ENCODE measurements at regions not wholly inside any gene's neighbourhood (a gene's known extent, or its start where the extent isn't known, plus 50 kb on each side); places are given as distances from the start of the nearest gene placed in this dataset.

DNA sequence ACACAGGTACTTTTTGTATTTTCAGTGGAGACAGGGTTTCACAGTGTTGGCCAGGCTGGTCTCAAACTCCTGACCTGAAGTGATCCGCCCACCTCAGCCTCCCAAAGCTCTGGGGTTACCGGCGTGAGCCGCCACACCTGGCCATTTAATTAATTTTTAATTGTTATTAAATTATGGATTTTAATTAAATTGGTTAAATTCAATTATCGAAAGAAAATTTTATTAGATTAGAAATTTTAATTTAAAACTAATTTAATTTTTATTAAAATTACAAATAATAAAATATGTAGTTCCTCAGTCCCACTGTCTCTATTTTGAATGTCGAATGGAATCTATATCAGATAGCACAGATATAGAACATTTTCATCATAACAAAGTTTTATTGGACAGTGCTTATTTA, 416.5 kb downstream of the GABRG2 start:
- no peaks in the 10 kb centered on the region for H3K9me3 ChIP-seq
- H3K4me3 ChIP-seq (ENCODE audit: low read depth in 1 of 2, low read length in 1 of 2) = no peak overlapping the region
- H3K27ac ChIP-seq = no peak overlapping the region
- H3K4me1 ChIP-seq (ENCODE audit: control insufficient read depth in 1 of 2, insufficient read depth in 1 of 2, low read depth in 1 of 2, low read length in 1 of 2) = no peaks in the 10 kb centered on the region
- no peaks in the 10 kb centered on the region for H3K27me3 ChIP-seq
- TF ChIP-seq, protein P1, sequence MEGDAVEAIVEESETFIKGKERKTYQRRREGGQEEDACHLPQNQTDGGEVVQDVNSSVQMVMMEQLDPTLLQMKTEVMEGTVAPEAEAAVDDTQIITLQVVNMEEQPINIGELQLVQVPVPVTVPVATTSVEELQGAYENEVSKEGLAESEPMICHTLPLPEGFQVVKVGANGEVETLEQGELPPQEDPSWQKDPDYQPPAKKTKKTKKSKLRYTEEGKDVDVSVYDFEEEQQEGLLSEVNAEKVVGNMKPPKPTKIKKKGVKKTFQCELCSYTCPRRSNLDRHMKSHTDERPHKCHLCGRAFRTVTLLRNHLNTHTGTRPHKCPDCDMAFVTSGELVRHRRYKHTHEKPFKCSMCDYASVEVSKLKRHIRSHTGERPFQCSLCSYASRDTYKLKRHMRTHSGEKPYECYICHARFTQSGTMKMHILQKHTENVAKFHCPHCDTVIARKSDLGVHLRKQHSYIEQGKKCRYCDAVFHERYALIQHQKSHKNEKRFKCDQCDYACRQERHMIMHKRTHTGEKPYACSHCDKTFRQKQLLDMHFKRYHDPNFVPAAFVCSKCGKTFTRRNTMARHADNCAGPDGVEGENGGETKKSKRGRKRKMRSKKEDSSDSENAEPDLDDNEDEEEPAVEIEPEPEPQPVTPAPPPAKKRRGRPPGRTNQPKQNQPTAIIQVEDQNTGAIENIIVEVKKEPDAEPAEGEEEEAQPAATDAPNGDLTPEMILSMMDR (IDR thresholded peaks at IDR 0.05) = no peak
- H3K36me3 ChIP-seq = no peaks in the 10 kb centered on the region

DNA sequence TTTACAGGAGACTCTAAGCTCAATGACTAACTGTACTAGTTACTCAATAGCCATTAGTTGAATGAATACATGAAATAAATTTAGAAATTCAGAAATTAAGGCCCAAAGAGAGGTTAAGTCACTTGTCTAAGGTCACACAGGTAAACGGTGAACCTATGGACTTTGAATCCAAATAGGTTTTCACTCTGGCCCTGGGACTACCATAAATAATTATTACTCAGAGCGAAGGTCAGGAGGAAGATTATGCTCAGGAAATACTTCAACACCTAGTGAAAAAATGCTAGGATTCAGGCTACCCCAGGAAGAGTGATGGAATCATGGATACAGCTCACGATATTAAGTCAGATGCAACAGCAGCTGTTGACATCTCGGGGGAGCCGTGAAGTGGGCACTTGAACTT, 417.4 kb downstream of the GABRG2 start:
- Histone ChIP-seq H3K4me3 (ENCODE audit: low read depth in 1 of 2, low read length in 1 of 2) (no peak overlapping the region), H3K27me3 (no peaks in the 10 kb centered on the region), H3K4me1 (ENCODE audit: control insufficient read depth in 1 of 2, insufficient read depth in 1 of 2, low read depth in 1 of 2, low read length in 1 of 2) (no peaks in the 10 kb centered on the region), H3K9me3 (no peaks in the 10 kb centered on the region), H3K27ac (no peak overlapping the region), H3K36me3 (no peaks in the 10 kb centered on the region)
- TF ChIP-seq, protein P1 (IDR thresholded peaks at IDR 0.05) = no peak

DNA sequence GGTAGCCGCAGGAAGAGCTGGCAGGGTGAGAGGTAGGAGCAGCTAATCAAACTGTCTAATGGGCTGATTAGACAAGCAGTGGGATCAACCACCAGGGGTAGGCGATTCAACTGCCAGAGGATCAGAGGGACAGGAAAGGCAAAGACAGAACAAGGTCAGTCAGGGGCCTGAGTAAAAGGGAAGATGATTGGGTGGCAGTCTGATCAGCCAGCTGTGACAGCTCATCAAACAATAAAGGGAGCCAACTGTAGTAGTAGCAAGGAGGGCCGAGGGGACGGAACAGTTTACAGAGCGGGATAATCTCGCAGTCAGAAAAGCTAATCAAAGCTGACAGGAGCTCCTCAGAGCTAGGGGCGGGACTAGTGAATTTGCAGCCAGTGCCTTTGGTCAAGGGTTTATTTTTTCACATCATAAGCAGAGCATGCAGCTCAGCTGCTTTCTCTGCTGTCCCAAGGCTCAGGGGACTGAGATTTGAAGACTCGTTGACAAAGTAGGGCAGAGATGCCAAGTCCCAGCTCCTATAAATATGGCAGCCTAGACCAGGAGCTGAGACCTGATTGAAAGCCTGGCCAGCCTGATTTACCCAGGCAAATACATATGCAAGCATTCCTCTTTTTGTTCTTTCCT, 418.2 kb downstream of the GABRG2 start:
- no peak overlapping the region for H3K4me3 ChIP-seq (ENCODE audit: low read depth in 1 of 2, low read length in 1 of 2)
- H3K36me3 ChIP-seq = no peaks in the 10 kb centered on the region
- no peaks in the 10 kb centered on the region for H3K9me3 ChIP-seq
- TF ChIP-seq, protein P1 (IDR thresholded peaks at IDR 0.05) = no peak
- H3K27ac ChIP-seq = no peak overlapping the region
- no peaks in the 10 kb centered on the region for H3K27me3 ChIP-seq
- no peaks in the 10 kb centered on the region for H3K4me1 ChIP-seq (ENCODE audit: control insufficient read depth in 1 of 2, insufficient read depth in 1 of 2, low read depth in 1 of 2, low read length in 1 of 2)

DNA sequence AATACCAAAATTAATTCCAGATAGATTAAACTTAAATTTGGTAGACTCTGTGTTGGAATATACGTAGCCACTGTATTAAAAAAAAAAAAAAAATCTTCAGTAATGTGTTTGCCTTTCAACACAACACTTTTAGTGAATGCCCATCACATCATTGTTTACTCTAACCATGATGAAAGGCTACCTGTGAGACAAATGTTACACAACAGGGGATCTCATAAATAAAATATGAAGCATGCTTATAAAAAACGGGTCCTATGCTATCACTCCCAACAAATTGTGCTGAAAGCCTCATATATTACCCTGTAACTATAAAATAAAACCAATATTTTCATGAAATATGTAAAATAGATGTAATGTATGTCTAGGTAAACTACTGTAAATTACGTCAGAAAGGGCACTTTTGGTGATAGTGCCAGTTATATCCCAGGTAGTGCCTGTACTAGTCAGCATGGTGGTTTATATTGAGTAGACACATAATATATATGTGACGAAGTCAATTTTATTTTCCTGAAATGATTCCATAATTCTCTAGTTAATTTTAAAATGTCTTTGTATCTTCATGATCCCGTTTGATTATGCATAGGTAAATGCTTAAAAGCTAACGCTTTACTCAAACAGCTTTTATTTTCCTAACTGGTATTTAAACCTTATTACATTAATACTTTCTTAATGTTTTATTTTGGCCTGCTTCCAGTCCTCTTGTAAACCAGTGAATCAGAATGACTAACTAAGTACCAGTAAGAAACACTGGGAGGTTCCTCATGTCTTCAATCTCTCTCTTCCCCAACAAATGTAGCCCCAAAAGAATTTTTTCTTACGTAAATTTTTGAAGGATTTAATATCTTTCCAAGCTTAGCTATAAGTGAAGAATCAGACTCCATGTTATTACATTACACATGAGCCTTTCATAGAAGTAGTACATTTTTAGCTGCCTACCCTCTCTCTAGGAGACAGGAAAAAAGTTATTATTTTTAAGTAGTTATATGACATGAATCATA, 420.3 kb downstream of the GABRG2 start:
- H3K4me3 ChIP-seq (ENCODE audit: low read depth in 1 of 2, low read length in 1 of 2) = no peak overlapping the region
- no peak overlapping the region for H3K27ac ChIP-seq
- no peaks in the 10 kb centered on the region for H3K27me3 ChIP-seq
- no peaks in the 10 kb centered on the region for H3K36me3 ChIP-seq
- TF ChIP-seq, protein P1 (IDR thresholded peaks at IDR 0.05) = no peak
- no peaks in the 10 kb centered on the region for H3K4me1 ChIP-seq (ENCODE audit: control insufficient read depth in 1 of 2, insufficient read depth in 1 of 2, low read depth in 1 of 2, low read length in 1 of 2)
- no peaks in the 10 kb centered on the region for H3K9me3 ChIP-seq

DNA sequence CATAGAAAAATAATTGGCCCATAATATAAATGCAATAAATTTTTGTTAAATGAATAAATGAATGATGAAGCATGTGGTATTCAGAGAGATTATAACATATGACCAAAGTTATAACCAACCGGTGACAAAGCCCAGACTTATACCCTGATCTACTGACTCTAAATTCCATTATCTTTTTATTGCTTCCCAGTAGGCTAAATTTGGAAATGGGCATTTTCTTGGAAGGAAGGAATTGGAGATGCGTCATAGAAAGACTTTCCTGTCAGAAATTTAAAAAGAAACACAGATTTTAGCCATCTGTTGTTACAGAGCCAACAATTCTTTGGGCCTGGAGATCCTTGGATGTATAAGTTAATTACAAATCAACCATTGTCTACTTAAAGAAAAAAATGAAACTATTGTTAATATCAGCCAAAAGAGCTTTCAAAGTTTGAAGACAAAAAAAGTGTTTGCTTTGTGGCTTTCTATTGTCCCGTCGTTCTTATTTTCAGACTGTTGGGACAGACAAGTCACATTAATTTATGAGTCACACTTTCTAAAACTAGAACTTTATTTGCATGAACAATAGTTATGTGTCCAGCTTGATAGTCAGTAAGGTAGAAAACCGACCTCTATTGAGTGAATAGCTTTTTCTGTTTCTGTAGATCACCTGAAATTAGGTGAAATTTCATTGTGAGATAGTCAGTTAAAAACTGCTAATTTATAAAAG, 428.7 kb downstream of the GABRG2 start:
- Histone ChIP-seq H3K36me3 (no peaks in the 10 kb centered on the region), H3K4me3 (ENCODE audit: low read depth in 1 of 2, low read length in 1 of 2) (no peak overlapping the region), H3K27me3 (no peaks in the 10 kb centered on the region), H3K27ac (no peak overlapping the region), H3K9me3 (no peaks in the 10 kb centered on the region), H3K4me1 (ENCODE audit: control insufficient read depth in 1 of 2, insufficient read depth in 1 of 2, low read depth in 1 of 2, low read length in 1 of 2) (no peaks in the 10 kb centered on the region)
- TF ChIP-seq, protein P1 (IDR thresholded peaks at IDR 0.05) = no peak

Data from neutrophil (primary cell).